NCI-H2029 treated with DMSO at 0.1 percent for 48 hours (cell line): ENCODE measurements at regions not wholly inside any gene's neighbourhood (a gene's known extent, or its start where the extent isn't known, plus 50 kb on each side); places are given as distances from the start of the nearest gene placed in this dataset.
"Not testable (repeated sequence)": the region's sequence is repeated elsewhere in the genome, so short reads cannot be mapped to it uniquely, and the experiment has no call there.

ENCODE experiments used
- DNase-seq: peaks from one replicate; lab custom pipeline; 2025; lab: John Stamatoyannopoulos, UW

- DNase-seq, result not testable (repeated sequence)
Measured at GRCh38 chr11:67768001-67768730, 93.7 kb upstream of the ALDH3B2 start.

- not testable (repeated sequence) for DNase-seq
Measured at GRCh38 chr11:67761211-67761610, 86.8 kb upstream of the ALDH3B2 start.

- DNase-seq, result not testable (repeated sequence)
Measured at GRCh38 chr11:67759321-67759720, 84.9 kb upstream of the ALDH3B2 start.

GRCh38 chr11:67758467-67758866 is 84.0 kb upstream of the ALDH3B2 start:
- not testable (repeated sequence) for DNase-seq

- DNase-seq, result not testable (repeated sequence)
Measured at GRCh38 chr11:67758009-67758408, 83.6 kb upstream of the ALDH3B2 start.

- DNase-seq, result not testable (repeated sequence)
Measured at GRCh38 chr11:67753820-67754219, 79.4 kb upstream of the ALDH3B2 start.

GRCh38 chr11:67745181-67745726 is 70.8 kb upstream of the ALDH3B2 start:
- DNase-seq, result no peak

GRCh38 chr11:67744231-67744630 is 69.8 kb upstream of the ALDH3B2 start:
- not testable (repeated sequence) for DNase-seq

GRCh38 chr11:67738231-67738630 is 63.8 kb upstream of the ALDH3B2 start:
- DNase-seq, result not testable (repeated sequence)

GRCh38 chr11:67737562-67738080 is 63.2 kb upstream of the ALDH3B2 start:
- not testable (repeated sequence) for DNase-seq

GRCh38 chr11:67732045-67732787 is 57.8 kb upstream of the ALDH3B2 start:
- no peak for DNase-seq

GRCh38 chr11:67731583-67731982 is 57.2 kb upstream of the ALDH3B2 start:
- DNase-seq, result no peak

- not testable (repeated sequence) for DNase-seq
Measured at GRCh38 chr11:67728163-67728571, 53.7 kb upstream of the ALDH3B2 start.

GRCh38 chr11:67727066-67728040 is 52.9 kb upstream of the ALDH3B2 start:
- not testable (repeated sequence) for DNase-seq
